Activated T-cell treated with anti-CD3 and anti-CD28 coated beads for 24 hours (primary cell): ENCODE measurements at regions not wholly inside any gene's neighbourhood (a gene's known extent, or its start where the extent isn't known, plus 50 kb on each side); places are given as distances from the start of the nearest gene placed in this dataset.
"Not testable (repeated sequence)": the region's sequence is repeated elsewhere in the genome, so short reads cannot be mapped to it uniquely, and the experiment has no call there.

Source experiments
- DNase-seq: peaks from one replicate; pipeline ENCODE4 v3.0.0-alpha.2; 2020; ENCODE audit warnings: low read depth

- no peak for DNase-seq
These were observed 848.6 kb downstream of the PDCD6IP start for GRCh38 chr3:34646911-34647460.

- no peak for DNase-seq
These were observed 851.7 kb downstream of the PDCD6IP start for GRCh38 chr3:34650131-34650530.

- no peak for DNase-seq
These were observed 870.5 kb downstream of the PDCD6IP start for GRCh38 chr3:34668915-34669314.

- no peak for DNase-seq
These were observed 871.1 kb downstream of the PDCD6IP start for GRCh38 chr3:34669490-34669889.

- no peak for DNase-seq
These were observed 877.1 kb downstream of the PDCD6IP start for GRCh38 chr3:34675383-34676120.

- no peak for DNase-seq
These were observed 878.0 kb downstream of the PDCD6IP start for GRCh38 chr3:34676436-34676835.

GRCh38 chr3:34678575-34678974 is 880.1 kb downstream of the PDCD6IP start:
- DNase-seq = no peak

- not testable (repeated sequence) for DNase-seq
These were observed 880.6 kb downstream of the PDCD6IP start for GRCh38 chr3:34679055-34679454.

GRCh38 chr3:34683851-34684250 is 885.4 kb downstream of the PDCD6IP start:
- DNase-seq = peak; percentile 2

GRCh38 chr3:34686541-34686940 is 888.1 kb downstream of the PDCD6IP start:
- no peak for DNase-seq

- DNase-seq = no peak
These were observed 889.2 kb downstream of the PDCD6IP start for GRCh38 chr3:34687671-34688070.

- DNase-seq = no peak
These were observed 898.4 kb downstream of the PDCD6IP start for GRCh38 chr3:34696831-34697230.

- no peak for DNase-seq
These were observed 904.6 kb downstream of the PDCD6IP start for GRCh38 chr3:34703053-34703452.

GRCh38 chr3:34724916-34725499 is 914.3 kb upstream of the ARPP21 start:
- no peak for DNase-seq

GRCh38 chr3:34725774-34726173 is 913.6 kb upstream of the ARPP21 start:
- DNase-seq = no peak

- DNase-seq = no peak
These were observed 911.6 kb upstream of the ARPP21 start for GRCh38 chr3:34727700-34728099.

- no peak for DNase-seq
These were observed 897.2 kb upstream of the ARPP21 start for GRCh38 chr3:34742151-34742550.

GRCh38 chr3:34758630-34759261 is 880.6 kb upstream of the ARPP21 start:
- DNase-seq = no peak

GRCh38 chr3:34777386-34777785 is 861.9 kb upstream of the ARPP21 start:
- DNase-seq = no peak

GRCh38 chr3:34779092-34779491 is 860.2 kb upstream of the ARPP21 start:
- DNase-seq = no peak

- no peak for DNase-seq
These were observed 859.0 kb upstream of the ARPP21 start for GRCh38 chr3:34780294-34780693.

- no peak for DNase-seq
These were observed 858.4 kb upstream of the ARPP21 start for GRCh38 chr3:34780973-34781372.

- DNase-seq = no peak
These were observed 856.5 kb upstream of the ARPP21 start for GRCh38 chr3:34782871-34783270.
